ENCODE measurements at regions not wholly inside any gene's neighbourhood (a gene's known extent, or its start where the extent isn't known, plus 50 kb on each side); places are given as distances from the start of the nearest gene placed in this dataset.
"Not testable (repeated sequence)": the region's sequence is repeated elsewhere in the genome, so short reads cannot be mapped to it uniquely, and the experiment has no call there.

DNA sequence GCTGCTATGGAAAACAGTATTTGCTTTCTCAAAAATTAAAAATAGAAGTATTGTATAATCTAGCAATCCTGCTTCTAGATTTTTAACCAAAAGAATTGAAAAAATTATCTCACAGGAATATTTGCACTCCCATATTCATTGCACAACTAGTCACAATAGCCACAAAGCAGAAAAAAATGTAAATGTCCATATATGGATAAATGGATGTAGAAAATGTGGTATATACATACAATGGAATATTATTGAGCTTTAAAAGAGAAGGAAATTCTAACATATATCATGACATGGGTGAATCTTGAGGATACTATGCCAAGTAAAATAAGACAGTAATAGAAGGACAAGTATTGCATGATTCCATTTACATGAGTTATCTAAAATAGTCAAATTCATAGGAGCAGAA is 2753.0 kb downstream of the PCDH9 start:
- dilution Hi-C loops (cut with MboI; ENCODE audit: extremely low pct_ligation_motif_present, low sequenced_read_pairs) = no loop called here
- BruUV-seq (replicated peaks) = no TSS peak
- ChIA-PET CTCF (interaction anchor here (1.6 kb wide), 1 partner anchor 1161 kb away, joined by 5 read pairs; no protein-coding TSS in a partner anchor), POLR2A (no interaction called here)
- Histone ChIP-seq H3K36me3 (ENCODE audit: control insufficient read depth in 2 of 2, extremely low read depth in 1 of 2, insufficient read depth in 2 of 2, low read length in 2 of 2) (no peaks in the 10 kb centered on the region), H3K9me3 (replicated peaks; ENCODE audit: control insufficient read depth, insufficient read depth, low read length) (no peaks in the 10 kb centered on the region), H3K9me1 (replicated peaks; ENCODE audit: control insufficient read depth, extremely low read depth, insufficient read depth, low read length) (no peaks in the 10 kb centered on the region), H3K4me1 (ENCODE audit: control insufficient read depth, extremely low read depth, insufficient read depth, low read length) (no peaks in the 10 kb centered on the region), H3K4me3 (replicated peaks in 1 of 3; ENCODE audit: insufficient read depth in 1 of 3, low read depth in 1 of 3, low read length in 3 of 3) (no peak overlapping the region), H3K4me2 (ENCODE audit: insufficient read depth, low read length) (no peak overlapping the region), H4K20me1 (replicated peaks; ENCODE audit: control insufficient read depth, extremely low read depth, insufficient read depth, low read length) (no peaks in the 10 kb centered on the region), H3K79me2 (ENCODE audit: control insufficient read depth, insufficient read depth, low read length) (no peaks in the 10 kb centered on the region), H2AFZ (ENCODE audit: low read depth, low read length) (no peak overlapping the region), H3K9ac (replicated peaks; ENCODE audit: extremely low read depth, insufficient read depth, low read length) (no peak overlapping the region), H3K27me3 (ENCODE audit: control insufficient read depth in 2 of 2, insufficient read depth in 2 of 2, low read length in 2 of 2) (no peaks in the 10 kb centered on the region), H3K27ac (ENCODE audit: insufficient read depth, low read depth, low read length) (no peak overlapping the region)
- intact Hi-C loops (cut with micrococcal nuclease) = loop anchor here (10.0 kb wide), 1 partner anchor 338 kb away; no protein-coding TSS in a partner anchor
- DNase-seq (ENCODE audit: low read depth, low spot score) (no peak), FAIRE-seq (no peak)
- TF ChIP-seq JUN (IDR thresholded peaks at IDR 0.05; ENCODE audit: borderline replicate concordance, insufficient read depth, insufficient read length, low read depth) = no peak
- TF ChIP-seq, protein P1, sequence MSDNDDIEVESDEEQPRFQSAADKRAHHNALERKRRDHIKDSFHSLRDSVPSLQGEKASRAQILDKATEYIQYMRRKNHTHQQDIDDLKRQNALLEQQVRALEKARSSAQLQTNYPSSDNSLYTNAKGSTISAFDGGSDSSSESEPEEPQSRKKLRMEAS (IDR thresholded peaks at IDR 0.05; ENCODE audit: insufficient read depth, insufficient read length) = no peak
- no peak for TF ChIP-seq EZH2 (IDR thresholded peaks at IDR 0.05; ENCODE audit: borderline replicate concordance, low read depth, low read length, severe bottlenecking)
- TF ChIP-seq, protein P2, sequence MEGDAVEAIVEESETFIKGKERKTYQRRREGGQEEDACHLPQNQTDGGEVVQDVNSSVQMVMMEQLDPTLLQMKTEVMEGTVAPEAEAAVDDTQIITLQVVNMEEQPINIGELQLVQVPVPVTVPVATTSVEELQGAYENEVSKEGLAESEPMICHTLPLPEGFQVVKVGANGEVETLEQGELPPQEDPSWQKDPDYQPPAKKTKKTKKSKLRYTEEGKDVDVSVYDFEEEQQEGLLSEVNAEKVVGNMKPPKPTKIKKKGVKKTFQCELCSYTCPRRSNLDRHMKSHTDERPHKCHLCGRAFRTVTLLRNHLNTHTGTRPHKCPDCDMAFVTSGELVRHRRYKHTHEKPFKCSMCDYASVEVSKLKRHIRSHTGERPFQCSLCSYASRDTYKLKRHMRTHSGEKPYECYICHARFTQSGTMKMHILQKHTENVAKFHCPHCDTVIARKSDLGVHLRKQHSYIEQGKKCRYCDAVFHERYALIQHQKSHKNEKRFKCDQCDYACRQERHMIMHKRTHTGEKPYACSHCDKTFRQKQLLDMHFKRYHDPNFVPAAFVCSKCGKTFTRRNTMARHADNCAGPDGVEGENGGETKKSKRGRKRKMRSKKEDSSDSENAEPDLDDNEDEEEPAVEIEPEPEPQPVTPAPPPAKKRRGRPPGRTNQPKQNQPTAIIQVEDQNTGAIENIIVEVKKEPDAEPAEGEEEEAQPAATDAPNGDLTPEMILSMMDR (IDR thresholded peaks at IDR 0.05; ENCODE audit: extremely low read depth in 1 of 2, insufficient read depth in 1 of 2, low read depth in 1 of 2, low read length in 2 of 2) = no peak
- TF ChIP-seq FOS (IDR thresholded peaks at IDR 0.05; ENCODE audit: borderline replicate concordance, insufficient read depth, low read length) = no peak

DNA sequence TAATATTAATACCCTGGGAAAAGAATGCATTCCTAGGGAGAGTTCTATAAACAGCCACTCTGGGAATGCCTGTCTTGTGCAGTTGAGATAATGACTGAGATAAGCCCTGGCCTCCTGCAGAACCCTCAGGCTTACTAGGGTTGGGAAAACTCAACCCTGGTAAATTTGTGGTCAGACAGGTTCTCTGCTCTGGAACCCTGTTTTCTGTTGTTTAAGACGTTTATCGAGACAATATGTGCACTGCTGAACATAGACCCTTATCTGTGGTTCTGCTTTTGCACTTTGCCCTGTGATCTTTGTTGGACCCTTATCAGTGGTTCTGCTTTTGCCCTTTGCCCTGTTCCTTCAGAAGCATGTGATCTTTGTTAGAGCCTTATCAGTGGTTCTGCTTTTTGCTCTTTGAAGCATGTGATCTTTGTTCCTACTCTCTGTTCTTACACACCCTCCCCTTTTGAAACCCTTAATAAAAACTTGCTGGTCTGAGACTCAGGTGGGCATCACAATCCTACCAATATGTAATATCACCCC is 2754.0 kb downstream of the PCDH9 start:
- intact Hi-C loops (cut with micrococcal nuclease) = loop anchor here (10.0 kb wide), 1 partner anchor 339 kb away; no protein-coding TSS in a partner anchor
- FAIRE-seq = not testable (repeated sequence)

More for the DNA sequence above, 2754.0 kb downstream of the PCDH9 start:
- H3K9me3 ChIP-seq (replicated peaks; ENCODE audit: control insufficient read depth, insufficient read depth, low read length); H3K4me3 ChIP-seq (replicated peaks in 1 of 3; ENCODE audit: insufficient read depth in 1 of 3, low read depth in 1 of 3, low read length in 3 of 3); H3K79me2 ChIP-seq (ENCODE audit: control insufficient read depth, insufficient read depth, low read length); BruUV-seq (replicated peaks); H3K9me1 ChIP-seq (replicated peaks; ENCODE audit: control insufficient read depth, extremely low read depth, insufficient read depth, low read length); H2AFZ ChIP-seq (ENCODE audit: low read depth, low read length); H3K4me1 ChIP-seq (ENCODE audit: control insufficient read depth, extremely low read depth, insufficient read depth, low read length); H3K9ac ChIP-seq (replicated peaks; ENCODE audit: extremely low read depth, insufficient read depth, low read length); H3K36me3 ChIP-seq (ENCODE audit: control insufficient read depth in 2 of 2, extremely low read depth in 1 of 2, insufficient read depth in 2 of 2, low read length in 2 of 2); H3K27ac ChIP-seq (ENCODE audit: insufficient read depth, low read depth, low read length); H4K20me1 ChIP-seq (replicated peaks; ENCODE audit: control insufficient read depth, extremely low read depth, insufficient read depth, low read length); DNase-seq (ENCODE audit: low read depth, low spot score); dilution Hi-C loops (cut with MboI; ENCODE audit: extremely low pct_ligation_motif_present, low sequenced_read_pairs); H3K4me2 ChIP-seq (ENCODE audit: insufficient read depth, low read length); POLR2A ChIA-PET; H3K27me3 ChIP-seq (ENCODE audit: control insufficient read depth in 2 of 2, insufficient read depth in 2 of 2, low read length in 2 of 2): not testable (repeated sequence)
- CTCF ChIA-PET = interaction anchor here (1.6 kb wide), 1 partner anchor 1162 kb away, joined by 5 read pairs; no protein-coding TSS in a partner anchor

All from endothelial cell of umbilical vein (primary cell).